ENCODE measurements at regions not wholly inside any gene's neighbourhood (a gene's known extent, or its start where the extent isn't known, plus 50 kb on each side); places are given as distances from the start of the nearest gene placed in this dataset.
"Not testable (repeated sequence)": the region's sequence is repeated elsewhere in the genome, so short reads cannot be mapped to it uniquely, and the experiment has no call there.

GRCh38 chr10:17523917-17524316, 69.5 kb upstream of the ST8SIA6 start:
- Histone ChIP-seq H3K36me3 (no peaks in the 10 kb centered on the region), H3K4me1 (no peaks in the 10 kb centered on the region), H3K4me3 (no peak overlapping the region), H3K9me3 (no peaks in the 10 kb centered on the region), H3K27ac (no peak overlapping the region), H3K27me3 (no peaks in the 10 kb centered on the region)
- DNase-seq (ENCODE audit: low spot score) = no peak
- TF ChIP-seq CTCF (IDR thresholded peaks at IDR 0.05) = no peak

GRCh38 chr10:17523246-17523753, 68.9 kb upstream of the ST8SIA6 start:
- no peak overlapping the region for H3K27ac ChIP-seq
- no peaks in the 10 kb centered on the region for H3K4me1 ChIP-seq
- no peak for TF ChIP-seq CTCF (IDR thresholded peaks at IDR 0.05)
- H3K9me3 ChIP-seq = no peaks in the 10 kb centered on the region
- DNase-seq (ENCODE audit: low spot score) = no peak
- H3K36me3 ChIP-seq = no peaks in the 10 kb centered on the region
- no peak overlapping the region for H3K4me3 ChIP-seq
- H3K27me3 ChIP-seq = no peaks in the 10 kb centered on the region

GRCh38 chr10:17522269-17522668, 67.9 kb upstream of the ST8SIA6 start:
- not testable (repeated sequence) for H3K9me3 ChIP-seq; H3K36me3 ChIP-seq; H3K4me3 ChIP-seq; H3K4me1 ChIP-seq; DNase-seq (ENCODE audit: low spot score); H3K27ac ChIP-seq; H3K27me3 ChIP-seq

GRCh38 chr10:17519457-17519856, 65.1 kb upstream of the ST8SIA6 start:
- no peak overlapping the region for H3K4me3 ChIP-seq
- H3K27me3 ChIP-seq = no peaks in the 10 kb centered on the region
- H3K27ac ChIP-seq = no peak overlapping the region
- TF ChIP-seq CTCF (IDR thresholded peaks at IDR 0.05) = no peak
- H3K9me3 ChIP-seq = no peaks in the 10 kb centered on the region
- no peak for DNase-seq (ENCODE audit: low spot score)
- no peaks in the 10 kb centered on the region for H3K36me3 ChIP-seq
- no peaks in the 10 kb centered on the region for H3K4me1 ChIP-seq

GRCh38 chr10:17518338-17518737, 63.9 kb upstream of the ST8SIA6 start:
- no peaks in the 10 kb centered on the region for H3K9me3 ChIP-seq
- TF ChIP-seq CTCF (IDR thresholded peaks at IDR 0.05) = no peak
- DNase-seq (ENCODE audit: low spot score) = no peak
- H3K36me3 ChIP-seq = no peaks in the 10 kb centered on the region
- H3K27ac ChIP-seq = no peak overlapping the region
- no peaks in the 10 kb centered on the region for H3K27me3 ChIP-seq
- no peaks in the 10 kb centered on the region for H3K4me1 ChIP-seq
- H3K4me3 ChIP-seq = no peak overlapping the region

GRCh38 chr10:17516376-17516775, 62.0 kb upstream of the ST8SIA6 start:
- H3K4me3 ChIP-seq = no peak overlapping the region
- H3K9me3 ChIP-seq = no peaks in the 10 kb centered on the region
- H3K27me3 ChIP-seq = no peaks in the 10 kb centered on the region
- TF ChIP-seq CTCF (IDR thresholded peaks at IDR 0.05) = no peak
- peaks cover 0 to 4% of the 10 kb centered on the region in 2 donors for H3K4me1 ChIP-seq
- no peak overlapping the region for H3K27ac ChIP-seq
- DNase-seq (ENCODE audit: low spot score) = no peak
- H3K36me3 ChIP-seq = no peaks in the 10 kb centered on the region
